ENCODE measurements at regions not wholly inside any gene's neighbourhood (a gene's known extent, or its start where the extent isn't known, plus 50 kb on each side); places are given as distances from the start of the nearest gene placed in this dataset.
"Not testable (repeated sequence)": the region's sequence is repeated elsewhere in the genome, so short reads cannot be mapped to it uniquely, and the experiment has no call there.

DNA sequence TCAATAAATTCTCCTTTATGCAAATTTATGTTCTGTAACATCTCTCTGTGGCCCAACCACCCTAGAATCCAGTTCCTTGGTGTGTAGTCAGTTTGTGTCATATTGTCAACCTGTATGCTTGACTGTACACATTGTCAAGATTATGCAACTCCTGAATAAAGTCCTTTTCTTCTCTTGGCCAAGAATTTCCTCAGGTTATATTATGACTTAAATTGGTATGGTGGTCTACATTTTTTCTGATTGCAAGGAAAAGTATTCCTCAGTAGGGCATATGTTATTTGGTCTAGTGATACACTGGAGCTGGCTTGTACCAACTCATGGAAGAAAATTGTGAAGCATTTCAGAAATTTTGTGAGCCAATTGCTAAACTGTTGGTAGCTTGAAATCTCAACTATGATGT lies 482.8 kb upstream of the CHORDC1 start:
- no peak for DNase-seq

DNA sequence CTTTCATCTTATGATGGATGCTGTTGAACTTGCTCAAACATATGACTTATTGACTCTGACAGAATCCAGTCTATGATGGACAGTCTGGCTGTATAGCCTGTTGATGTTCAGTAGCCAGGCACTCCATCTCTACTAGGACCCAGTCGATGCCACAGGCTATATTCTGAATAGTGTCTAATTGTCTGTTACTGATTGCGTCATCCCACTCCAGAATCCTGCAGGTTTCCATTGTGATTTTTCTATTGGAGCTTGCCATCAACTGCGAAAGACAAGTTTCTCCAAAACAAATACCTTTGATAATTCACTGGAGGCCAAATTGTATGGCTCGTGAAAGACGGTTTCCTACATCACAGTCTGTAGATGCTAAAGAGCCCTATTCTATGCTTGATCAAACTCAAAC lies 481.7 kb upstream of the CHORDC1 start:
- no peak for DNase-seq

DNA sequence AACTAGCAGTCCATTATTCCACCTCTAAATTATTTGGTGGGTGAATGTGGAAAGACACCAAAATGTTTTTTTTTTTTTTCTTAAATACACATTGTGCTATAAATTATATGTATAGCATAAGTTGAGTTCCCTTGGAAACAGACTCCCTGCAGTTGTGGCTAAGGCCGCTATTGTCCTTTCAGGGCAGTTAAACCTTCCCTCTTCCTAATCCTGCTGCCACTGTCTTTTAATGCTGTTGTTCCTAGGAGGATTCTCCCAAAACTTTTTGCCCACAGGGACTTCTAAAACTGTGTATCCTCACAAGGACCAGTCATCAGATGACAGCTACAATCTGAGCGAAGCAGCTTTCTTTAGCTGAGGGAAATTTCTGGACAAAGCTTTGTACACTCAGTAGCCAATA lies 478.9 kb upstream of the CHORDC1 start:
- DNase-seq = no peak

DNA sequence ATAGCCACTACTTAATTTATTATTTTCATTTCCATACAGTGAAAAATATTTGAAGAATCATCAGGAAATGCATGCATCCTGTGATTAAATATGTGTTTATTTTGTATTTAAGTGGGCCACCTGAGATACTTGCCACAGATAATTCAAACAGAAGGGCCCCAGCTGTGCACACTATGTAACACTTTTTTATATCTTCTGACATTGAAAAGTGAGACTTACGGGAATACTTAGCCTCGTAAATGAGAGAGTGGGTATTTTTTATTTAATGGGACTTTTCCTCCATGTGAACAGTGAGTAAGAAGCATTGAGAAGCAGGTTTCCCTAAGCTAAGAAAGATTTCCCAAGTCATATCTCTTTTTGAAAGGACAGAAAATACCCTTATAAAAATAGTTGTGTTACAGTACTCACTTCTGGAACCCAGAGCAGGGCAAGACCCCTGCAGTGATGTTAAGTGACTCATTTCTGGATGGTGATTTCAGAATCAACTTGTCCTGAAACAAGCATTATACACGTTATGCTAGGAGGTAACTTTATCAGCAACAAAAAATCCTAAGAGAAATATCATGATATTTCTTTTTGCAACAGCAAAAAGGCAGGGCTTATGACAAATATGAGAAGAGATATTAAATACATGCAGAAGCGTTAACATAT lies 478.1 kb upstream of the CHORDC1 start:
- DNase-seq = no peak

DNA sequence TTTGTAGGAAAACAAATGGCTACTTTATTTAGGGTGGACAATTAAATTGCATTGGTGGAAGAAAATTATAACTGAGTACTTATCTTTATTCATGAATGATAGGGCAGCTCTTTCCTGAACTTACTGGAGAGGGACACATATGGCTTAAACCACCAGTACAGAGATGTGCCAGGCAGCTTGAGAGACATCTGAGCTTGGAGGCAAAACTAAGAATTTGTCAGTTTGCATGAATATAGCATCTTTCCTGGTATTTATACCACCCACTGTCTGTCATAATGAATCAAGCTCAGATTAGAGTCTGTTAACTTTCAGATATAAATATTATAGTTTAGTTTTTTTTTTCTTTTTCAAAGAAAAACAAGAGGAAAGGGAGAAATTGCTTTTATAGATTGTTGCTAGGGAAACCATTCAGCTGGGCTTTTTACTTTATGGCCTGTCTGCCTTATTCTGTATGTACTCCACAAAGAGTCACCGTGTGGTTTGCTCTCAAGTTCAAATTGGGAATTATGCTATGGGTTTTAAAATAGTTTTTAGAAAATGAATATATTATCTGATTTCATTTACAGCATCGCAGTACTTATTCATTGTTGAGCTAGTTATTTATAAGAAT lies 477.0 kb upstream of the CHORDC1 start:
- no peak for DNase-seq

DNA sequence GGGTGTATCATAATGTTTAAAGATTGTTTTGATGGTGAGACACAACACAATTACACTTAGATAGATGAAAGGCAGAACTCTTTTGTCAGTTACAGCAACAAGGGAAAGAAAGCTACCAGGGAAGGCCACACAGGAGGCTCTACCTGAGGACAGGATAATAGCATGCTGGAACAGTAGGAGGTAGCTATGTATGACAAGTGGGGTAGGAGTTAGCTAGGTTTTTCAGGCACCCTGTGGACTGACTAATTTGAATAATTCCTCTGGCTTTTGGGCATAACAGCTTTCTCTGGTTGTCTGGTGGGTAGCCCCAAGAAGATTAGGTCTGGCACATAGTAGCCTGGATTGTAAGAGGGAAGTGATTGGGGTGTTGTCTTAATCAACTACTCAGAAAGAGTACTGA lies 475.4 kb upstream of the CHORDC1 start:
- no peak for DNase-seq

DNA sequence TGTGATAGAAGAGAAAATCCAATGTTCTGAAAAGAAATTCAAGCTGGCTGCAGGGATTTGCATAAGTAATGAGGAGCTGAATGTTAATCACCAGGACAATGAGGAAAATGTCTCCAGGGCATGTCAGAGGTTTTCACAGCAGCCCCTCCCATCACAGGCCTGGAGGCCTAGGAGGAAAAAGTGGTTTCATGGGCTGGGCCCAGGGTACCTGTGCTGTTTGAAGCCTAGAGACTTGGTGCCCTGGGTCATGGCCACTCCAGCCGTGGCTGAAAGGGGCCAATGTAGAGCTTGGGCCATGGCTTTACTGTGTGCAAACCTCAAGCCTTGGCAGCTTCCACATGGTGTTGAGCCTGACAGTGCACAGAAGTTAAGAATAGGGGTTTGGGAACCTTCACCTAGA lies 452.6 kb upstream of the CHORDC1 start:
- DNase-seq = not testable (repeated sequence)

DNA sequence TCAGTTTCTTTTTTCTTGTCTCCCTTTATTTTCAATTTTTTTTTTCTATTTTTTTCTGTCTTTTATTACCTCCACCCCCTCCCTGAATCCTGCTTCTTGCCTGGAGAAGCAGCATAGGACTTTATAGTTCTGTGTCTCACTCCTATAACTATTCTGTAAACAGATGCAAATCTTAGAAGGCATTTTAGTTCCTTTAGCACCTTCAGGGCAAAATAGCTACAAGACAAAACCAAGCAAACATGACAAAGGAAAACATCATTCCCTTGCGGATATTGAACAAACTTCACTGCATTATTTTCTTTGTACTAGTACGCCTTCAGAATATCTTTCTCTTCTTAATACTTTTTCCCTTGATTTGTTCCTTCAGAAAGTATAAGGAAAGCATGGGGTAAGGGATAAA lies 446.2 kb upstream of the CHORDC1 start:
- DNase-seq = no peak

DNA sequence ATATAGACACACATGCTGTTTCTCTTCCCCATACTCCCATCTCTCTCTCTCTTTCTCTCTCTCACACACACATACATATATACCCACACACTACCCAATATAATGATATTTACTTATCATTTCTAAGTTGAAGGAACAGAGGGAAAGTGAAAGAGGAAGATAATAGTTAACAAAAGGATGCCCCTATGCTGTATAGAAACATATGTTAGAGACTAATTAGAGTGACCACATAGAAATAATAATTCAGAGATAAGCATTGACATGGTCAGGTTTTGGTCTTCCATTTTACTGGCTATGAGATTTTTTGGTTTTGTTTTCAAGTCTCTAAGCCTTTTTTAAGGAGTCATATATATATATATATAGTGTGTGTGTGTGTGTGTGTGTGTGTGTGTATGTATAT lies 445.7 kb upstream of the CHORDC1 start:
- no peak for DNase-seq

DNA sequence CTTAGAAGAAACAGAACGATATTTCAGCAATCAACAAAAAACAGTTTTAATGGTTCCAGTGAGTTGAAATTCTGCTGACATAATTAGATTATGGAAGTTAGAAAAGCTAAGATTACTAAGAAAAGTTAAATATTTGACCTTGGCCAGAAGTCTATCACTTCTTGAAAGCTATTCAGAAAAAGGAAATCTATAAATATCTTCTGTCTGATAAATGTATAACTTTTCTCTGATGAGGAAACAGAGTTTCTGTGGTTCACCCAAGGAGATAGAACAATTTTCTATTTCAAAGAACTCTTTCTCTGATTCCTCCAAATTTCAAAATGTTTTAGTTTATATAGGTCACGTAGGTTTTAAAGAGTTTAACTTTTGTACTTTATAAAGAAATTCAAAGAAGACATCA lies 438.4 kb upstream of the CHORDC1 start:
- no peak for DNase-seq

DNA sequence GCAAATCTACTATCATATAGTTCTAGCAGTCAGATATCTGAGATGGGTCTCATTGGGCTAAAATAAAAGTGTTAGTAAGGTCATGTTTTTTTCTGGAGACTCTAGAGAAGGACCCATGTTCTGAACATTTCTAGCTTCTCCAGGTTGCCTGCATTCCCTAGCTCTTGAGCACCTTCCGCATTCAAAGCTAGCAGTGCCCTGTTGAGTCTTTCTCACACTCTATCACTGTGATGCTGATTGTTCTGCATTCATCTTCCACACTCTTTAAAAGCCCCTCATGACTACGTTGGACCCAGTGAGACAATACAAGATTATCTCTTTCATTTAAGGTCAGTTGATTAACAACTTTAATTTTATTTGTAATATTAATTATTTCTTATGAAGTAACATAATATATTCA lies 433.3 kb upstream of the CHORDC1 start:
- DNase-seq = no peak

DNA sequence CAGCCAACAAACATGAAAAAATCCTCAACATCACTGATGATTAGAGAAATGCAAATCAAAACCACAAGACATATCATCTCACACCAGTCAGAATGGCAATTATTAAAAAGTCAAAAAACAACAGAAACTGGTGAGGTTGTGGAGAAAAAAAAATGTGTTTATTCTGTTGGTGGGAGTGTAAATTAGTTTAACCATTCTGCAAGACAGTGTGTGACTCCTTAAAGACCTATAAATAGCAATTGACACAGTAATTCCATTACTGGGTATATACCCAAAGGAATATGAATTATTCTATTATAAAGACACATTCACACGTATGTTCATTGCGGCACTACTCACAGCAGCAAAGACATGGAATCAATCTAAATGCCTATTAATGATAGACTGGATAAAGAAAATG lies 427.3 kb upstream of the CHORDC1 start:
- no peak for DNase-seq

DNA sequence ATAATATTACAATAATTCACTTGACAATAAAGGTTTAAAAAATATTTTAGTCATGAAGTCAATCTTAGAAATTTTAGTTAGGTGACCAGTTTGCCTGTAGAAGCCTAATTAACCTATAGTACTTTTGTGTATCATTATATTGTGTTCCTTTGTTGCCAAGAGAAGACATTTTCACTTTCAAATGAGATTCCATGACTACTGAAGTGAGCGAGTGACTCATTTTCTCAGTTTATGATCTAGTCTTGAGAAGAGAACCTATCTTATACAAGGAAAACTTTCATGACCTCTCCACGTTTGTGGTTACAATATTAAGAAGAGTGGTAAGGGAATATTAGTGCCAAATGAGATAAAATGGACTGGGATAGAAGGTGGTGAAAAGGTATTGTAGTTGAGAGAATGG lies 423.9 kb upstream of the CHORDC1 start:
- no peak for DNase-seq

DNA sequence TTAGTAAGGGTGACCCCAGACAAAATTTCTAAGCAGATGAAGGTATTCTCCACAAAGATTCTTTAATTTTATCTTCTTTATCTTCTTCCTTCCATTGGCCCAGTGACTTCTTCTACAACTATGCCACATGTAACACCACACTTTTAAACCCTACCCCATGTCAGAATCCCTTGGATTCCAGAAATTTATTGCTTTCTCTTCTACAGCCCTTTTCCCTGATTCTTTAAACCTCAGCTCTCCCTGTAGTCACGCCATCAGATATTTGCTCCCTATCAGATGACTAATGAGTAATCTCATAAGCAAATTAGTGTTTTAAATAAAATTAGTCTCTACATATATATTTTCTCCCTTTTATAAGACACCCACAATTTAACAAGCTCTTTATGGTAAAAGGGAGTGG lies 423.4 kb upstream of the CHORDC1 start:
- DNase-seq = no peak

DNA sequence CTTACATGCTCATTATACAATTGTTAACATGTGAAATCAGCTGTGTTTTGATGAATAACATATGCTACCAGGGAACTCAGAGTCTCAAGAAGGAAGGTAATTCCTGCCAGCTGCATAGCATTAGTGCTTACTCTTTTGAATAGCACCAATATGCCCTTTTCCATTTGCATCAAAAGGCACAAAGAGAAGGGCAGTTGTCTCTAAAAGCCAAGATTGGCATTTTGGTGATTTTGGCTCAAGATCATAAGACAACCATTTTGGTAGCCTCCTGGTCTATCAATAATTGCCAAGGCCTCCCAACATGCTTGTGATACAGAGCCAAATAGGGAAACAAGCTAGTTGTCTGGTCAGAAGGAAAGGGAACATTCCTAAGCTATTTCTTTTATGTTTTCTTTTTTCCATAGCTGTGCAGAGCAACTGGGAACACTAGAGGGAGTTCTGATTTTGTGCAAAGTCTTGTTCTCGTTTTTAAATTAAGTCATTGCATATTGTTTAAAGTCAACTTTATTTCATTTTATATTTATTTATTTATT lies 416.7 kb upstream of the CHORDC1 start:
- DNase-seq = peak; percentile 0

DNA sequence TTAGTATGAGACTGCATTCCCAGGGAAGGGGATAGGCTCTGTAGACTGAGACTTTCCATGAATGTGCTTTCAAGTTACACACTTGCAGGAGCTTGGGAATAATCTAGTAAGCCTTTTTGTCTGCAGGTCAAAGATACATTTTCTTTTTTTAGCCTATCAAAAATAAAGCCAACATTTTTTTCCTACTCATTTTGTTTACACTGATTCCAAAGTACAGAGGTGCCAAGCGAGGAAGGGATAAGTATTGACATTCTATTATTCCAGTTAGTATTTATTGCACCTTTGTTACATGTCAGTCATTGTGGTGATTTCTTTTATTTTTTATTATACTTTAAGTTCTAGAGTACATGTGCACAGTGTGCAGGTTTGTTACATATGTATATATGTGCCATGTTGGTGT lies 413.0 kb upstream of the CHORDC1 start:
- no peak for DNase-seq

DNA sequence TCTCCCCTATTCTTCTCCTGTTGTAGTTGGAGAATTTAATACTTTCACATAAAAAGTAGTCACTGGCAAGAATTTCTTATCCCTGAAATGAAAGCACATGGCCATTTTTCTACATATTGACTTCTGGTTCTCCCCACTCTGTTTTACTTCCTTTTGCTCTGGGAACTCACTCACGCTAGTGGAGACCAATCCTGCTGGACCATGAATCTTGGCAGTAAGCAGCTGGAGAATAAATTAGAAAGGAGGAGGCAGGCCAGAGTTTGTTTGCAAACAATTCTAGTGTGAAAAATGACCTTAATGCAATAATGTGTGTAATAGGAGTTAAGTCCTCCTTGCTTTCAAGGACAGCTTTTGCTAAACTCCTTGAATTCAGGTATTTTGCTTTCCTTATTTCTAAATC lies 412.3 kb upstream of the CHORDC1 start:
- no peak for DNase-seq

DNA sequence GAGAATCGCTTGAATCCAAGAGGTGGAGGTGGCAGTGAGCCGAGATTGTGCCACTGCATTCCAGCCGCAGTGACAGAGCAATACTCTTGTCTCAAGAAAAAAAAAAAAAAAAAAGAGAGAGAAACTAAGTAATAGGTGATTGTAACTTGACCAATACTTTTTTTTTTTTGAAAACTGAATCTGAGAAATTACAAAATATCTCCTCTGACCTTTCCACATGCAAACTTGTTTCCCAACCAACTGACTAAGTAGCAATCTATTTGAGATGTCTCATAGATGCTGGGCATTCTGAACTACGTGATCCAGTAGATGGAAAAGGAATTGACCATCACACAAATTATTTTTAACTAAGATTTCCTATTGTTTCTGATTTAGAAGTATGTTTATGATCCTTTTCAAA lies 407.3 kb upstream of the CHORDC1 start:
- no peak for DNase-seq

DNA sequence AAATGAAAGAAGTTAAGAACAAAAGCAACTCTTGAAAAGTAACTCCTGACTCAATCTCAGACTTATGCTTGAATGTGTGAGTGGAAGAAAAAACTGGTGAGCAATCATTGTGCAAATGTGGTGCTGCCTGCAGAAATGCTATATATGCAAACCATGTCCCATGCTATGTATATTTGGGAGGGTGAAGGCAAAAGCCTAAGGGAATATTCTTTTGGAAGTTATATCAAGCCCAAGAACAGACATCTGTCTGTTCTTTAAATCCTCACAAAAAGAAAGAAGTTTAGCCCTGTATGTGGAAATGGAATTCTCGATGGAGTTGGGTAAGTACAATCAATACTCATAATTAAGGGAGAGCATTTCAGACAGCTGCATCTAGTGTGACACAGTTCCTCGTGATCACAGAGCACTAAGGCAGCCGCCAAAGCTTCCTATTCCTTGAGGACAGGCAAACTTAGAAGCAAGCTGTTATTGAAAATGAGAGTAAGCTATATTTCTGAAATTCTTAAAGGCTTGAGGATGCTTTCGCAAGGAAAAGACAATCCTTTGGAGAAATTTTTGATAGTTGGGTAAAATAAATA lies 406.5 kb upstream of the CHORDC1 start:
- no peak for DNase-seq

DNA sequence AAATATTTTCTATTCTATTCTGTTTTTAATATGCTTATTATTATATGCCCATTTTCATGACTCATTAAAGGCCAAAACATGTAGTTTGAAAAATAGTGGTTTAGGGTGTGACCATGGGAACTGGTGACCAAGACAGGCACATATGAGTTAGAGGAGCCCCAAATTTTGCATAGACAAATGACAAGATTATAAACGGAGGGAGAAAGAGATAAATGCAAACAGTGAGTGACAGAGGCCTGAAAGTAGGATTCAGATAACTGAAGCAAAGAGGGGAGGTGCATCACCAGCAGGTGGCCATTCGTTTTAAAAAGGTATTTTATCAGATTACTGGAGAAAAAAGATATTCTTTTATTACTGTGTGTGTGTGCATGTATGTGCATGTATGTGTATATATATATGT lies 391.5 kb upstream of the CHORDC1 start:
- DNase-seq = no peak

DNA sequence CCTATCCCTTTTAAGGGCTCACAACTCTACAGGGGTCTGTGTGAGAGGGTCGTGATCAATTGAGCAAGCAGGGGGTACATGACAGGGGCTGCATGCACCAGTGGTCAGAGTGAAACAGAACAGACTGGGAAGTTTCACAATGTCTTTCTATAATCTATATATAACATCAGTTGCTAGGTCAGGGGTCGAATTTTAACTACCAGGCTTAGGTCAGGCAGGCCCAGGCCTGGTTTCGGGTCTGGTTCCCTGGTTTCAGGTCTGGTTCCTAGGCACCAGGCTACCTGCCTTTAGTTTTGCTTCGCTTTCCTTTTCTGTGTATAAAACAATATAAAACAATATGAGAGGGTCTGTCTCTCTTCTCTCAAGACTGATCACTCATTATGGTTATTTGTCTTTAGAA lies 390.2 kb upstream of the CHORDC1 start:
- DNase-seq = not testable (repeated sequence)

DNA sequence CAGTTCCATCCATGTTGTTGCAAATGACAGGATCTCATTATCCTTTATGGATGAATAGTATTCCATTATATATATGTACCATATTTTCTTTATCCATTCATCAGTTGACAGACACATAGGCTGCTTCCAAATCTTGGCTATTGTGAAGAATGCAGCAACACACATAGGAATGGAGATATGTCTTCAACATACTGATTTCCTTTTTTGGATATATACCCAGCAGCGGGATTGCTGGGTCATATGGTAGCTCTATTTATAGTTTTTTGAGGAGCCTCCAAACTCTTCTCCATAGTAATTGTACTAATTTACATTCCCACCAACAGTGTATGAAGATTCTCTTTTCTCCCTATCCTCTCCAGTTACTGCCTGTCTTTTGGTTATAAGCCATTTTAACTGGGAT lies 383.9 kb upstream of the CHORDC1 start:
- no peak for DNase-seq

DNA sequence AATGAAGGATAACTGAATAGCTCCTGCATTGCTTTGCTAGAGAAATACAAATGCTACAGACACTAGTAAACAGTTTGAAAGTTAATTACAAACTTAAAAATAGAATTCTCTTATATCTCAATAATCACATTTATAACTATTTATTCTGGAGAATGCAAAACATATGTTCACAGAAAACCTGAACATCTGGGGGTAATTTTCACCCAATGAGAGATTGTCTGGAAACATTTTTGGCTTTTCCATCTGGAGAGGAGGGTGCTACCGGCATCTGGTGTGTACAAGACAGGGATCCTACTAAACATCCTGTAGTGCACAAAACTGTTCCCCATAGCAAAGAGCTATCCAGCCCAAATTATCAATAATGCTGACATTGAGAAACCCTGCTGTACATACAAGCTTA lies 378.4 kb upstream of the CHORDC1 start:
- DNase-seq = no peak

DNA sequence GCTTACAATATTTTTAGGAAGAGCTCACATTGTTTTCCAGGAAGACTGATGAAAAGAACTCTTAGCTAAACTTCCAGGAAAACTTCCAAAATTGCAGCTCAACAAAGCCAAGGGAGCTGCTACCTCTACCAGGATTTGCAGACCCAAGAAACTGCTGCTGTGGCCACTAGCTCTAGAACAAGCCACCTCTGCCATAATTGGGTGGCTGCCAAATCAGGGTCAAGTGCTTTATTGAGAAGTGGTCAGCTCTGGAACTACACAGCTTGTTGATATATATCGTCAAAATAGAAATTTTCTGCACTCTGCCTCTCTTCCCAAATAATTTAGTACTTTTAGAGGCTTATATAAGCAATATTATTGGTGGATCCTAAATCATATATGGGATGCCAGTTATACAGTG lies 371.8 kb upstream of the CHORDC1 start:
- peak; percentile 10 for DNase-seq

DNA sequence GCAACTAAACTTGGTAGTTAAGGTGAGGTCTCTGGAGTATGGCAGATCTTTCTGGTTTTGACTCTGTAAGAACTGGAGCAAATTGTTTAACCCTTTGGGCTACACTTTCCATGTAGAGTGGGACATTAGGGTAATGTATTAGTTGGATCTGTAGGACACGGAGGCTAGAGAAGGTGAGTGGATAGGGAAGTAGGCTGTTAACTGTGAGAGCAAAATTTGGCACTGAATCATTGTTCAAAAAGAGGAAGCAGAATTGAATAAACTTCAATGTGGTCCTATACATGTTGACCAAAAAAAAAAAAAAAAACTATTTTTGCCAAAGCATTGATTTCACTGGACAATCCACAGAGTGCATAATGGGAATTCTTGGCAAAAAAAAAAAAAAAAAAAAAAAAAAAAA lies 370.2 kb upstream of the CHORDC1 start:
- DNase-seq = peak; percentile 26
